ENCODE measurements at regions not wholly inside any gene's neighbourhood (a gene's known extent, or its start where the extent isn't known, plus 50 kb on each side); places are given as distances from the start of the nearest gene placed in this dataset.

DNA sequence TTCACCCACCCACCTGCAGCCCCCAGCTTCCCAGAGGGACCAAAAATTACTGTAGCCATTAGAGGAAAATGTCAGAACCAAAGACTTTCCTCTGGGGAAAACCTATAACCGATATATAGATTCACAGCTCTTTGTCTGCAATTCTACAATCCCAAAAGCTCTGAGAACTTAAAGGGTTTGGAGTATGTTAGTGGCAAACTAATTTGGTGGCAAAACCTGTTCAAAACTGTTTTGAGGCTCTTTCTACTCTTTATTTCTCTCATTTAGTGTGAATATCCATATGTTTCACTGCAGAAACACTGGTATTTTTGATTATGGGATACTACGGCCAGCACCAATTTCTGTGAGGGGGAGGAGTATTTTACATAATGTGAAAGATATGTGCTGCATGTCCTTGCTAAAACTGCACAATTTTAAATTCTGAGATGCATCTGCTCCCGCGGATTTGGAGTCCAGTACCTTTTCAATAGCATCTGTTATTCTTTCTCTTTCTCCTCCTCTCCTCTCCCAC, 87.5 kb upstream of the MTNR1B start:
- DNase-seq = no peak

DNA sequence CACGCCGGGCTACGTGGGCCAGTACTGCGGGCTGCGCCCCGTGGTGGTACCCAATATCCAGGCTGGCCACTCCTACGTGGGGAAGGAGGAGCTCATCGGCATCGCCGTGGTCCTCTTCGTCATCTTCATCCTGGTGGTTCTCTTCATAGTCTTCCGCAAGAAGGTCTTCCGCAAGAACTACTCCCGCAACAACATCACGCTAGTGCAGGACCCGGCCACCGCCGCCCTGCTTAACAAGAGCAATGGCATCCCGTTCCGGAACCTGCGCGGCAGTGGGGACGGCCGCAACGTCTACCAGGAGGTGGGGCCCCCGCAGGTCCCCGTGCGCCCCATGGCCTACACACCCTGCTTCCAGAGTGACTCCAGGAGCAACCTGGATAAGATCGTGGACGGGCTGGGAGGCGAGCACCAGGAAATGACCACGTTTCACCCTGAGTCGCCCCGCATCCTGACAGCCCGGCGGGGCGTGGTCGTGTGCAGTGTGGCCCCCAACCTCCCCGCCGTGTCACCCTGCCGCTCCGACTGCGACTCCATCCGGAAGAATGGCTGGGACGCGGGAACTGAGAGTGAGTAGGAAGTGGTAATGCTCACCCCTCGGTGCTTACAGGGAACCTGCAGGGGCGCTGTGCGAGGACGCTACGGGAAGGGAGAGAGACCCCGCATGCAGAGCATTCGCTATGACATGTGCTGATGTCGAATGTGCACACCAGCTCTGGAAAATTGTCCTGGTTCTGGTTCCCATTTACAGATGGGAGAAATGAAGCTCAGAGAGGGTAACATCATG, 86.4 kb upstream of the MTNR1B start:
- DNase-seq = no peak

DNA sequence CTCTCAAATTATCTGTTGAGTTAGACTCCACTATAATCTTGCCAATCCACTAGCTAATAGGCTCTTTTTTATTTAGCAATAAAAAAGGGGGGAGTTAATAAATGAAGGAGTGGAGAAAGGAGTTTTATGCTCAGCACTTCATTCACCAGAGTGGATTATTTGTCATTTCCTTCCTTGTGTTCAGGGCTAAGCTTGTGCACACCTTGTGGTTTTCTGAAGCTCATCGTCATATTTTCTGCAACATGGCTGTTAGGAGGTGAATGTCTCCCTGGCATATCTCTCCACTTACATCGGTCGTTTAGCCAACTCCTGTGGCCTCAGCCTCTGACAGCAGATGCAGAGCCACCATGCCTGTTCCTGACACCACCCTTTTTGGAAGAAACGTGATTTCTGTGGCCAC, 83.9 kb upstream of the MTNR1B start:
- peak; percentile 54 for DNase-seq

- peak; percentile 95 for DNase-seq
Measured at GRCh38 chr11:92886243-92886905, 83.1 kb upstream of the MTNR1B start.

DNA sequence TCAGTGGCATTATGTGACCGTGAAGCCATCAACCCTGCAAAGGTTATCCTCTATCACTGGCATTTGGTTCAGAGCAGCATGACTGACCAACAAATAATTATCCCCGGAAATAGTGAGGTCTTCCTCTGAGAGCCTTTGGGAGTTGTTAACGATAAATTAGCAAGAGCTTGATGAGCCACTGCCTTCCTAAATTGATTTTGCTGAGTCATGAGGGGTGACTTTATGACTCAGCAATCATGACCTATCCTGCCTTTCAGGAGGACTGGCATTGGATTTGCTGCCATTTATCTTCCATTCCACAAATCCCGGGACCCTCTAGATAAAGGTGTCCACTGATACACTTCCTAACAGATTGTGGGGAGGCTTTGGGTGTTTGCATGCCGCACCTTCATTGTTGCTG, 80.8 kb upstream of the MTNR1B start:
- DNase-seq = peak; percentile 39

DNA sequence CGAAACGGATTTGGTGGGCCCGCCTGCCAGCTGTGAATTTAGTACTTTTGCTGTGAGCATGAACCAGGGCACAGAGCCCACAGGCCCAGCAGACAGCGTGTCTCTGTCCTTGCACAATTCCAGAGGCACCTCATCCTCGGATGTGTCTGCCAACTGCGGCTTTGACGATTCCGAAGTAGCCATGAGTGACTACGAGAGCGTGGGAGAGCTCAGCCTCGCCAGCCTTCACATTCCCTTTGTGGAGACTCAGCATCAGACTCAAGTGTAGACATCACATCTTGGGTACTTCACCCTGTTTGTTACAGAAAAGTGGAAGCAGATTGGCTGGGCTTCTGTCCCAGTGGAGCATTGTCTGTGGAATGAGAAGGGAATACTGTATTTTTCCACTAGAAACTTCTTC, 78.6 kb upstream of the MTNR1B start:
- DNase-seq = no peak

GRCh38 chr11:92892802-92893684, 76.4 kb upstream of the MTNR1B start:
- DNase-seq = peak; percentile 85

- DNase-seq = no peak
Measured at GRCh38 chr11:92894197-92894596, 75.3 kb upstream of the MTNR1B start.

- peak; percentile 33 for DNase-seq
Measured at GRCh38 chr11:92897487-92897886, 72.0 kb upstream of the MTNR1B start.

DNA sequence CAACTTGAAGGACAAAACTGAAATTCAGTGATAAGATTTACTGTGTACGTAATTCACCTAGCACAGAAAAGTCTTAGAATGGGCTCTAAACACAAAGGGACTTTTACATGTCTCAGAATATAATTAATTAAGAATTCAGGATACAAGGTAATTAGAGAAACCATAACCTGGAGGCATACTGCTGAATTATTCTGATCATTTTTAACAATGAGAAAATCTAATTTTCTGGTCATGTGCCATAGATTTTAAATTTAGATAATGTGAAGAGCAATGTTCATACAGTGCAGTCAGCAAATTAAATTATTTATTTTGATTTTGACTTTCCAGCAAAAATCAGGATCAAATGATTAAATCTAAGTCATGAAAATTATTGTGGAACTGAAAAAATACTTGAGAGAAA, 67.0 kb upstream of the MTNR1B start:
- DNase-seq = no peak

DNA sequence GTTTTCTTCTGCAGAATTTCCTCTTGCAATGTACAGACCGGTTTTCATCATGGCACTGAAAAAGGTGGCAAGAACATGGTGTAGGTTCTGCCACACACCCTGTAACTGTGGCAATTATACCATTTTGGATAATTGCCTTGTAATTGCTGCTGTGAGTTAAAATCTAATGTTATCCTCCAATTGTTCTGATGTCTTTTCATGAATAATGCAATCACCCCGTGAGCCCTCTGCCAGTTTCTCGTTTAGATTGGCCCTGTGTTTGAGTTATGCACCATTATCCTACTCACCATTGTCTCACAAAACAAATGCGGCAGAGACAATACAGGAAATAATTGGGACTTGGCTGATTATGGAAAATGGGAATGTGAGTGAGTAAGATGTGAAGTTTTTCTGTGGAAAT, 61.8 kb upstream of the MTNR1B start:
- DNase-seq = peak; percentile 97

DNA sequence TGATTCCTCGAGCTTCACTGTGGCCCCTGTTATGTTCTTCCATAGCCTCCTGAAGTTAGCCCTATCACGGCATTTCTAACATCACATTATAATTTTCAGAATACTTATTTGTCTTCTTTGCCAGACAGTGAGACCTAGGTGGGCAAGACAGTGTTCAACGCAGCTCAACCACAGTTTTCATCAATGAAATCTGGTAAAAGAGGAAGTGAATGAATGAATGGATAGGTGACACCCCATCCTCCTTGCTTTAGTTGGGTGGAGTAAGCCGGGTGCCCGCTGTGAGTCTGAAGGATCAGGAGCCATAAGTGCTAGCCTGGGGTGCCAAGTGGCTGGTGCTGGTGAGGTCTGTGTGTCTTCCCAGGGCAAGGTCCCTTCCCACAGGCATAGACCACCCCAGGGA, 60.2 kb upstream of the MTNR1B start:
- no peak for DNase-seq

- DNase-seq = peak; percentile 80
Measured at GRCh38 chr11:92911478-92911877, 58.0 kb upstream of the MTNR1B start.

DNA sequence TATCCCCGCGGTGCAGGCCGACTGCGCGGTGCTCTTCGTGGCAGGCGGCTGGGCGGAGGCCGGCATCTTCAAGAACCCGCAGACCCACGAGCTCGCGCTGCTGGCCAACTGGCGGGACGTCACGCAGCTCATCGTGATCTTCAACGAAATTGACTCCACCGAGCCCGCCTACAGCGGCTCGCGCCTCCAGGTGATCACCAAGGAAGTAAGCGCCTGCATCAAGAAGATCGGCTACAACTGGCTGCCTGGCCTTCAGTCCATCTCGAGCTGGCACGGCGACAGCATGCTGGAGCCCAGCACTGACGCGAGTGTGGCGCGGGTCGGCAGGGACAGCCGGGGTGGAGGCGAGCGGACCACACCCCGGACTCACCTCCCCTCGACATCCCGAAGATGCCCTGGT, 53.9 kb upstream of the MTNR1B start:
- DNase-seq = no peak

DNA sequence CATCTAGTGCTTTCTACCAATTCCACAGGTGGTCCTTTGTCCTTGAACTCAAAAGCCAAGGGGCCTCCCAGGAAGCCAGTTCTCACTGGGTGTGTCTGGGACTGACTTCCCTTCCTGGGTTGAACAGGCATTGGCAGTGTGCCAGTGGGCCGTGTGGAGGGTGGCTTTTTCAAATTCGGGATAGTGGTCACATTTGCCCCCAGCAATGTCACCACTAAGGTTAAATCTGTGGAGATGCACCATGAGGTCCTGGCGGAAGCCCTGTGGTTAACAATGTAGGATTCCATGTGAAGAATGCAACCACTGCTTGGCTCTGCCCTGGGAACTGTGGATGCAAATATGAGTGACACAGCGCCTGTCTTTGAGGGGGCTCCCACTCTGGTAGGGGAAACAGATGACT, 53.2 kb upstream of the MTNR1B start:
- peak; percentile 29 for DNase-seq

DNA sequence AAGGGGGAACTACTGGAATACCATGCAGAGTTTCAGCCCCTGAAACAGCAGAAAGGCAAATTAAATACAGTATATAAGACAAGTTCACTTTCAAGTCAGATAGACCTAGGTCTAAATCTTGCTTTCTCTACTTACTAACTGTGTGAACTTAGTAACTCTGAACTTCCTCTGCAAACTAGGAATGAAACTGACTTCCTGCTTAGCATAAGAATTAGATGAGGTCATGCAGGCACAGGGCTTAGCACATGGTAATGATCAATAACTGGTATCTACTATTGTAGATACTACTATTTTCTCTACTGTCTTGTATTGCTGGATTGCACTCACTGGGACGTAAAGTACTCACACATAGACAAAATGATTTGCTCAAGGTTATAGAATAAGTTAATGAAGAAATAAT, 51.5 kb upstream of the MTNR1B start:
- DNase-seq = no peak

GRCh38 chr11:92919048-92919447, 50.4 kb upstream of the MTNR1B start:
- no peak for DNase-seq

All from NCI-H69 (cell line).